ENCODE measurements at regions not wholly inside any gene's neighbourhood (a gene's known extent, or its start where the extent isn't known, plus 50 kb on each side); places are given as distances from the start of the nearest gene placed in this dataset.

DNA sequence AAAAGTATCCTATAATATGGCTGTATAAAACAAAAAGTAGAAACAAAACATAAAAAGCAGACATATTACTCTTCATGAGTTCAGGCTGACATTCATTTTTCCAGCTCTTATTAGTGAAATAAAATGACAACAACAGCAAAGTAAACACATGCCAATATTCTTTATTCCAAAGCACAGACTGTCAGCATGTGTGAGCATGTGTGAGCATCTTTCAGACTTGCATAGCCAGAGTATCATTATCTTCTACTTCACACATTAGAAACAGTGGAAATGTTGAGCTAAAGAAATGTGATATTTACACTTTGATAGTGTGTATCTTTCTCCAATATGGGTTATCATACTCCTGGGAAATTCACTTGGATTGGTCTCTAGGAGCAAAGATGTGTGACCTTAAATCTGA, 476.6 kb upstream of the TMEM132C start:
- no peak overlapping the region for H2BK15ac ChIP-seq (ENCODE audit: low read length)
- H2BK12ac ChIP-seq (ENCODE audit: low read depth, low read length) = no peak overlapping the region
- H2BK5ac ChIP-seq (ENCODE audit: low read depth, low read length) = no peak overlapping the region
- no peak overlapping the region for H3K4me2 ChIP-seq (ENCODE audit: insufficient read depth in 1 of 2, low read depth in 2 of 2, low read length in 2 of 2)
- DNase-seq (ENCODE audit: low read depth in 1 of 2, low spot score in 2 of 2) = no peak
- FAIRE-seq = no peak
- H3K4ac ChIP-seq (replicated peaks; ENCODE audit: insufficient read length, low read depth, low read length) = no peak overlapping the region
- no peak overlapping the region for H3K4me3 ChIP-seq (ENCODE audit: extremely low read depth in 1 of 4, insufficient read depth in 2 of 4, low read depth in 3 of 4, low read length in 4 of 4)
- H3K79me1 ChIP-seq (ENCODE audit: low read depth, low read length) = no peaks in the 10 kb centered on the region
- H2AFZ ChIP-seq (ENCODE audit: low read length) = no peak overlapping the region
- no peak overlapping the region for H3K56ac ChIP-seq (replicated peaks; ENCODE audit: insufficient read length, low read depth, low read length)
- no peaks in the 10 kb centered on the region for H3K36me3 ChIP-seq (ENCODE audit: control insufficient read depth in 2 of 4, insufficient read depth in 4 of 4, low read length in 3 of 4)
- H2BK20ac ChIP-seq (ENCODE audit: low read length) = no peak overlapping the region
- no peak overlapping the region for H3K23ac ChIP-seq (ENCODE audit: insufficient read length)
- H3K14ac ChIP-seq (ENCODE audit: insufficient read length) = no peak overlapping the region
- no peaks in the 10 kb centered on the region for H3K9me3 ChIP-seq (ENCODE audit: insufficient read depth in 2 of 2, low read depth in 1 of 2, low read length in 1 of 2)
- H3K4me1 ChIP-seq (replicated peaks in 1 of 4; ENCODE audit: control insufficient read depth in 3 of 4, insufficient read depth in 4 of 4, low read length in 3 of 4) = no peaks in the 10 kb centered on the region
- H2AK5ac ChIP-seq (ENCODE audit: low read depth, low read length) = no peak overlapping the region
- ChIA-PET POLR2A (ENCODE audit: partially characterized antibody) (no interaction called here), CTCF (ENCODE audit: partially characterized antibody) (interaction anchor here (0.9 to 2.4 kb wide), 3 partner anchors 16 to 21 kb away, joined by 3 to 6 read pairs (median 5); no protein-coding TSS in a partner anchor)
- H3K9ac ChIP-seq (replicated peaks in 1 of 4; ENCODE audit: extremely low read depth in 1 of 4, low read depth in 3 of 4, low read length in 3 of 4) = no peak overlapping the region
- no peaks in the 10 kb centered on the region for H3K79me2 ChIP-seq (ENCODE audit: control insufficient read depth in 1 of 2, insufficient read depth in 2 of 2, low read length in 2 of 2)
- no peaks in the 10 kb centered on the region for H4K20me1 ChIP-seq (replicated peaks in 1 of 2; ENCODE audit: control insufficient read depth in 1 of 2, insufficient read depth in 2 of 2, low read length in 2 of 2)
- H2BK120ac ChIP-seq (replicated peaks; ENCODE audit: low read depth, low read length) = no peak overlapping the region
- no peak for TF ChIP-seq PHF8 (conservative IDR thresholded peaks at IDR 0.05; ENCODE audit: low read depth, low read length)
- TF ChIP-seq, protein P1, sequence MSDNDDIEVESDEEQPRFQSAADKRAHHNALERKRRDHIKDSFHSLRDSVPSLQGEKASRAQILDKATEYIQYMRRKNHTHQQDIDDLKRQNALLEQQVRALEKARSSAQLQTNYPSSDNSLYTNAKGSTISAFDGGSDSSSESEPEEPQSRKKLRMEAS (IDR thresholded peaks at IDR 0.05) = no peak
- no peak for TF ChIP-seq CHD2 (IDR thresholded peaks at IDR 0.05; ENCODE audit: low read length)
- TF ChIP-seq, protein P2, sequence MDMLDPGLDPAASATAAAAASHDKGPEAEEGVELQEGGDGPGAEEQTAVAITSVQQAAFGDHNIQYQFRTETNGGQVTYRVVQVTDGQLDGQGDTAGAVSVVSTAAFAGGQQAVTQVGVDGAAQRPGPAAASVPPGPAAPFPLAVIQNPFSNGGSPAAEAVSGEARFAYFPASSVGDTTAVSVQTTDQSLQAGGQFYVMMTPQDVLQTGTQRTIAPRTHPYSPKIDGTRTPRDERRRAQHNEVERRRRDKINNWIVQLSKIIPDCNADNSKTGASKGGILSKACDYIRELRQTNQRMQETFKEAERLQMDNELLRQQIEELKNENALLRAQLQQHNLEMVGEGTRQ (IDR thresholded peaks at IDR 0.05; ENCODE audit: low read length) = no peak
- no peaks in the 10 kb centered on the region for H3K23me2 ChIP-seq (ENCODE audit: low read depth, low read length)
- H3K27me3 ChIP-seq (replicated peaks in 1 of 4; ENCODE audit: control insufficient read depth in 3 of 4, extremely low read depth in 1 of 4, insufficient read depth in 3 of 4, low read length in 3 of 4) = no peaks in the 10 kb centered on the region
- no peak overlapping the region for H3K18ac ChIP-seq (ENCODE audit: extremely low read depth, low read length)
- no peak overlapping the region for H4K8ac ChIP-seq (ENCODE audit: extremely low read depth, insufficient read depth, low read length)
- no peak overlapping the region for H4K91ac ChIP-seq (replicated peaks; ENCODE audit: insufficient read length, low read length)
- no peak overlapping the region for H3K27ac ChIP-seq (ENCODE audit: low read depth, low read length)
- H4K5ac ChIP-seq (ENCODE audit: insufficient read length, low read depth, low read length) = no peak overlapping the region
